PC-3 (cell line): ENCODE measurements at regions not wholly inside any gene's neighbourhood (a gene's known extent, or its start where the extent isn't known, plus 50 kb on each side); places are given as distances from the start of the nearest gene placed in this dataset.

ENCODE experiments used
- ATAC-seq: fragments of 200-7000 bp; cut with Tn5 transposase; 2 replicates; pipeline ENCODE4 v1.9.1; 2020; ENCODE audit warnings: mild to moderate bottlenecking, moderate library complexity
- BruUV-seq: library from RNA; stranded (reverse); fragments of 400-500 nt; replicated peaks from 2 replicates; lab custom pipeline; 2021; lab: Mats Ljungman, UMichigan
- CTCF ChIA-PET: fragments of 300-600 bp; sonication (Branson Sonifier 250); formaldehyde crosslinking; loops from one replicate; lab custom pipeline; 2022; ENCODE audit warnings: antibody characterized with exemption; lab: Charles Lee
- POLR2A ChIA-PET: fragments of 300-600 bp; sonication (Branson Sonifier 250); formaldehyde crosslinking; loops from one replicate; lab custom pipeline; 2022; ENCODE audit warnings: antibody characterized with exemption; ENCODE audit not compliant: unreplicated experiment; lab: Charles Lee
- DNase-seq: peaks from one replicate; pipeline ENCODE4 v3.0.0-alpha.2; 2015
- H2AFZ ChIP-seq: fragments of 300-600 bp; sonication (generic); 2 replicates; pipeline ENCODE4 v1.6.0; 2016; ENCODE audit warnings: antibody characterized with exemption, low read length
- H3F3A ChIP-seq: fragments of 300-600 bp; sonication (generic); one replicate; pipeline ENCODE4 v1.6.0; 2017; ENCODE audit warnings: antibody characterized with exemption, low read length, control low read depth, mild to moderate bottlenecking; ENCODE audit not compliant: unreplicated experiment
- H3K27ac ChIP-seq: fragments of 300-600 bp; sonication (generic); 2 replicates; pipeline ENCODE4 v1.5.1; 2016; ENCODE audit warnings: mild to moderate bottlenecking, low read length
- H3K27me3 ChIP-seq: fragments of 300-600 bp; sonication (generic); 2 replicates; pipeline ENCODE4 v1.6.1; 2016; ENCODE audit warnings: low read length, mixed read lengths
- H3K36me3 ChIP-seq: fragments of 300-600 bp; sonication (generic); 2 replicates; pipeline ENCODE4 v1.6.1; 2016; ENCODE audit warnings: low read depth, mixed run types, low read length, mixed read lengths
- H3K4me1 ChIP-seq: fragments of 300-600 bp; sonication (generic); 2 replicates; pipeline ENCODE4 v1.5.1; 2016; ENCODE audit warnings: low read length; ENCODE audit not compliant: insufficient read depth
- H3K4me2 ChIP-seq: fragments of 300-600 bp; sonication (generic); 2 replicates; pipeline ENCODE4 v1.6.0; 2016; ENCODE audit warnings: low read length
- H3K4me3 ChIP-seq: fragments of 300-600 bp; sonication (generic); 2 replicates; pipeline ENCODE4 v1.5.1; 2016; ENCODE audit warnings: mild to moderate bottlenecking, low read length, mixed read lengths
- H3K79me2 ChIP-seq: fragments of 300-600 bp; sonication (generic); 2 replicates; pipeline ENCODE4 v1.6.1; 2017; ENCODE audit warnings: low read length, mixed read lengths
- H3K9ac ChIP-seq: fragments of 300-600 bp; sonication (generic); 2 replicates; pipeline ENCODE4 v1.6.0; 2016; ENCODE audit warnings: mild to moderate bottlenecking, low read length
- H3K9me2 ChIP-seq: fragments of 300-600 bp; sonication (generic); replicated peaks from 2 replicates; pipeline ENCODE4 v1.6.1; 2016; ENCODE audit warnings: mixed run types, low read length, mixed read lengths
- H3K9me3 ChIP-seq: fragments of 300-600 bp; sonication (generic); 2 replicates; pipeline ENCODE4 v1.6.1; 2016; ENCODE audit warnings: low read length, mixed read lengths
- H4K20me1 ChIP-seq: fragments of 300-600 bp; sonication (generic); 2 replicates; pipeline ENCODE4 v1.6.1; 2016; ENCODE audit warnings: low read length, mixed read lengths
- CTCF ChIP-seq: fragments of 300-600 bp; sonication (generic); conservative IDR thresholded peaks from 2 replicates; pipeline ENCODE4 v1.5.1; 2017; ENCODE audit warnings: antibody characterized with exemption, low read depth, mild to moderate bottlenecking, low read length
- EZH2 ChIP-seq: fragments of 300-600 bp; sonication (generic); IDR thresholded peaks from one replicate; pipeline ENCODE4 v1.6.1; 2017; ENCODE audit warnings: antibody characterized with exemption, mild to moderate bottlenecking, low read length; ENCODE audit not compliant: unreplicated experiment
- EZH2phosphoT487 ChIP-seq: fragments of 300-600 bp; sonication (generic); IDR thresholded peaks from 2 replicates; pipeline ENCODE4 v1.6.1; 2018; ENCODE audit warnings: mild to moderate bottlenecking, antibody characterized with exemption, low read length, borderline replicate concordance
- intact Hi-C: fragments of 100-400 bp; cut with micrococcal nuclease; formaldehyde crosslinking; loops from 2 replicates; pipeline ENCODE4 v1.9.0; 2023

GRCh38 chrX:33989936-33990335, 142.2 kb downstream of the FAM47A start:
- TF ChIP-seq EZH2 = no peak
- TF ChIP-seq EZH2phosphoT487 = no peak
- TF ChIP-seq CTCF = no peak
- no peaks in the 10 kb centered on the region for H3K9me2 ChIP-seq
- DNase-seq = no peak
- H3K79me2 ChIP-seq = no peaks in the 10 kb centered on the region
- no peak overlapping the region for H3K4me3 ChIP-seq
- POLR2A ChIA-PET = no interaction called here
- H3K36me3 ChIP-seq = no peaks in the 10 kb centered on the region
- H3F3A ChIP-seq = no peaks in the 10 kb centered on the region
- intact Hi-C loops = no loop called here
- no peaks in the 10 kb centered on the region for H3K9me3 ChIP-seq
- H3K9ac ChIP-seq = no peak overlapping the region
- no peaks in the 10 kb centered on the region for H4K20me1 ChIP-seq
- no peaks in the 10 kb centered on the region for H3K4me1 ChIP-seq
- ATAC-seq = no peak
- H2AFZ ChIP-seq = no peak overlapping the region
- no peak overlapping the region for H3K27ac ChIP-seq
- CTCF ChIA-PET = no interaction called here
- BruUV-seq = no TSS peak
- no peaks in the 10 kb centered on the region for H3K27me3 ChIP-seq
- H3K4me2 ChIP-seq = no peak overlapping the region

DNA sequence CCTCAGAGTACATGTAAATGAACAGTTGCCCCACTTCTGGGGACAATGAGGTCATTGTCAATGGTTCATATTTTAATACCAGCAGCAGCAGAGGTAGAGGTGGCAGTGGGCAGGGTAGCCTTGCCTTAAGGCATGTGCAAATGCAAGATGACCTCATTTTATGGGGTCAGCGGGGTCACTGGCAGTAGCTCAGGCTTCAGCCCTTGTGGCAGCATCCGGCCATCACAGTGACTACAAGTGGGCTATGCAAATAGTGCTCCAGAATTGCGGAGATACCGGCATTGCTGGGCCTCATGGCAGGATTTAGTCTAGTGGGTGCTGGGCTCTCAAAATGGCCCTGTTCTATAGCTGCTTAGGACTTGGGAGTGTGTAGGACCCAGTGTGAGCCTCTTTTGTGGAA, 144.7 kb downstream of the FAM47A start:
- CTCF ChIA-PET = no interaction called here

DNA sequence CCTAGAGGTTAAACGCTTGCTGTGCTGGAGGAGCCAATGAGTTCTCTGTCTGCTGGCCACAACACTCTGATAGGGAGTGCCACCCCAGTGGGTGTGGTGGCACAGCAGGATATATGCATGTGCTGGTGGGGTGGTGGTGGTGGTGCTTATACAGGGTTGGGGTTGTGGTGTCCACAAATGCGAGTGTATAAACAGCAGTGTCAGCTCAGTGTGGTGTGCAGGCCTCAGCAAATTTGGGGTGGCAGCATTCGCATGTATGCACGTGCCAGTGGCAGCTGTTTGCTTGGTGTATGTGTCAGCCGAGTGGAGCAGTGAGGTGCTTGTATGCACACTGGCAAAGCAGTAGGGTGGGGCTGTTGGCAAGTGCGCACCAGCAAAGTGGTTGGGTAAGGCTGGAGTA, 157.4 kb downstream of the FAM47A start:
- no peaks in the 10 kb centered on the region for H4K20me1 ChIP-seq
- no peaks in the 10 kb centered on the region for H3K9me2 ChIP-seq
- no peak for DNase-seq
- no peaks in the 10 kb centered on the region; the same call in 1 of the 2 replicates for H3K36me3 ChIP-seq
- H3K4me3 ChIP-seq = no peak overlapping the region
- H3K79me2 ChIP-seq = no peaks in the 10 kb centered on the region
- no peaks in the 10 kb centered on the region for H3K27me3 ChIP-seq
- H3K27ac ChIP-seq = no peak overlapping the region
- H3K9ac ChIP-seq = no peak overlapping the region
- no peak for TF ChIP-seq EZH2
- TF ChIP-seq CTCF = no peak
- TF ChIP-seq EZH2phosphoT487 = no peak
- no peak overlapping the region for H2AFZ ChIP-seq
- BruUV-seq = no TSS peak
- no peaks in the 10 kb centered on the region for H3K4me1 ChIP-seq
- no peak overlapping the region for H3K4me2 ChIP-seq
- H3F3A ChIP-seq = no peaks in the 10 kb centered on the region
- ATAC-seq = no peak
- no peaks in the 10 kb centered on the region for H3K9me3 ChIP-seq
- ChIA-PET CTCF (no interaction called here), POLR2A (no interaction called here)
- intact Hi-C loops = no loop called here

More for the DNA sequence above, 144.7 kb downstream of the FAM47A start:
- Histone ChIP-seq H2AFZ (no peak overlapping the region), H3K9me2 (no peaks in the 10 kb centered on the region), H3K9ac (no peak overlapping the region), H3K27ac (no peak overlapping the region), H3K4me1 (no peaks in the 10 kb centered on the region), H3K4me3 (no peak overlapping the region), H3K79me2 (no peaks in the 10 kb centered on the region), H3K27me3 (no peaks in the 10 kb centered on the region), H3K36me3 (no peaks in the 10 kb centered on the region), H3K9me3 (no peaks in the 10 kb centered on the region), H3F3A (no peaks in the 10 kb centered on the region), H3K4me2 (no peak overlapping the region), H4K20me1 (no peaks in the 10 kb centered on the region)
- POLR2A ChIA-PET = no interaction called here
- ATAC-seq (no peak), DNase-seq (no peak)
- TF ChIP-seq EZH2 (no peak), EZH2phosphoT487 (no peak), CTCF (no peak)
- intact Hi-C loops = no loop called here
- no TSS peak for BruUV-seq
